Islet of Langerhans (tissue), 1 donor: ENCODE measurements at regions not wholly inside any gene's neighbourhood (a gene's known extent, or its start where the extent isn't known, plus 50 kb on each side); places are given as distances from the start of the nearest gene placed in this dataset.

Source experiments
- FAIRE-seq: peaks from one replicate; lab custom pipeline; 2011; peaks lifted over from hg19 to GRCh38; lab: Jason Lieb, UNC

- no peak for FAIRE-seq
Measured at GRCh38 chr22:27626675-27627443, 174.7 kb downstream of the MN1 start.

- no peak for FAIRE-seq
Measured at GRCh38 chr22:27627444-27627833, 174.1 kb downstream of the MN1 start.

- FAIRE-seq = no peak
Measured at GRCh38 chr22:27627901-27628300, 173.7 kb downstream of the MN1 start.

- no peak for FAIRE-seq
Measured at GRCh38 chr22:27628341-27628740, 173.2 kb downstream of the MN1 start.

GRCh38 chr22:27628891-27629631, 172.5 kb downstream of the MN1 start:
- FAIRE-seq = no peak

- FAIRE-seq = no peak
Measured at GRCh38 chr22:27629908-27630673, 171.5 kb downstream of the MN1 start.

- no peak for FAIRE-seq
Measured at GRCh38 chr22:27630754-27631153, 170.8 kb downstream of the MN1 start.

- FAIRE-seq = no peak
Measured at GRCh38 chr22:27631641-27632040, 169.9 kb downstream of the MN1 start.

- FAIRE-seq = no peak
Measured at GRCh38 chr22:27632451-27633295, 168.9 kb downstream of the MN1 start.

GRCh38 chr22:27633296-27633871, 168.2 kb downstream of the MN1 start:
- FAIRE-seq = no peak

- no peak for FAIRE-seq
Measured at GRCh38 chr22:27634043-27634740, 167.4 kb downstream of the MN1 start.

- no peak for FAIRE-seq
Measured at GRCh38 chr22:27635435-27635834, 166.1 kb downstream of the MN1 start.

- FAIRE-seq = no peak
Measured at GRCh38 chr22:27635852-27636251, 165.7 kb downstream of the MN1 start.

- FAIRE-seq = no peak
Measured at GRCh38 chr22:27636716-27637508, 164.6 kb downstream of the MN1 start.

- FAIRE-seq = no peak
Measured at GRCh38 chr22:27637604-27638003, 164.0 kb downstream of the MN1 start.

GRCh38 chr22:27638329-27639233, 163.0 kb downstream of the MN1 start:
- FAIRE-seq = no peak

- FAIRE-seq = no peak
Measured at GRCh38 chr22:27639248-27640086, 162.1 kb downstream of the MN1 start.
